Muscle of back (tissue), 3 donors: ENCODE measurements at regions not wholly inside any gene's neighbourhood (a gene's known extent, or its start where the extent isn't known, plus 50 kb on each side); places are given as distances from the start of the nearest gene placed in this dataset.

Experiments
- DNase-seq, 3 donors: peaks; one replicate each; pipeline versions ENCODE4 v3.0.0 to v3.0.0-alpha.2; 2013

DNA sequence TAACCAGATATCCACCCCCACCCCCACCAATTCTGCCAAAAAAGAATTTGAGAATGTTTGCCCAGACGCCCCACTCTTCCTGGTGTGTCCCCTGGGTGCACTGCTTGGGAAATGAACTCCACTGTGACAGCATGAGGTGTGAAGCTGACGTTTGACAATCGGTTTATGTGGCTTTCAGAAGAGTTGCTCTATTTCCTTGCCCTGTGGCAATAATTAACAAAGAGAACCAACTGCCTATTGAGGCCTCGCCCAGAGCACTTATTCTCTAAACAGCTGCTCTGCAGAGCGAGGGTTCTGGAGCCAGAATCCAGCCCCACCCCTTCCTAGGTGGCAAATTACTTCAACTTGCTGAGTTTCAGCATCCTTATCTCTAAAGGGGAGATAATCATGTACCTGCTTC is 115.8 kb upstream of the SIX3 start:
- DNase-seq = no peak

DNA sequence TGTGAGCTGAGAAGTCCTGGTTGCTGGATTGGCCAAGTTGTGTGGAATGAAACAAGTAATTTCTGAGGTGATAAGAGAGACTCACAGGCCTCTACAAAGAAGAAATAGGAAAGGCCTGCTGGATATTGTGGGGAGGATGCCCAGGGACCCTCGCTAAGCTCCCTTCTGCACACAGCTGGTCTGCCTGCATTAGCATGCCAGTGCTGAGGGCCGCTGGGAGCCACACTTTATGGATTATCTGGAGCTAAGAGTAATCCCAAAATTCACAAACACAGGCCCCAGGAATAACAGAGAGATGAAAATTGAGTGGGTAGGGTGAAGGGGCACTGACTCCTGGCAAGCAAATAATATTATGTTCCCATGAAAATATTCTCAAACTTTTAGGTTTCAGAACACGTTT is 114.9 kb upstream of the SIX3 start:
- DNase-seq = no peak

DNA sequence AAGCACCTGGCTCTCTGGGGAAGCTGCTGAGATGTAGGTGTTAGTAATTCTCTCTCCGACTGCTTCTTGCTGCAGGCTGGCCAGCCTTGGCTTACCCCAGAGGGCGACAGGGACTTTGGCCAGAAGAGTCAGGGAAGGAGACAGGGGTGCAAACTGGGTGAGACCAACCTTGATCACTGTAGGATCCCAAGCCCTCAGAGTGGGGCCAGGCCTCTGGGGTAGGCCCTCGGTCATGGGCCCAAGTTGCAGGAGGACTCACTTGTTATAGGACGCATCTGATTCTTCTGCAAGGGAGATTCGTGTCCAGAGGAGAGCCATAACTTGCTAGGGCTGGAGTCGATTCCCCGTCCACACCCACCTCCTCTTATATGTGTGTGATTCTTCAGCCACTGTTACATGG is 111.7 kb upstream of the SIX3 start:
- no peak for DNase-seq

DNA sequence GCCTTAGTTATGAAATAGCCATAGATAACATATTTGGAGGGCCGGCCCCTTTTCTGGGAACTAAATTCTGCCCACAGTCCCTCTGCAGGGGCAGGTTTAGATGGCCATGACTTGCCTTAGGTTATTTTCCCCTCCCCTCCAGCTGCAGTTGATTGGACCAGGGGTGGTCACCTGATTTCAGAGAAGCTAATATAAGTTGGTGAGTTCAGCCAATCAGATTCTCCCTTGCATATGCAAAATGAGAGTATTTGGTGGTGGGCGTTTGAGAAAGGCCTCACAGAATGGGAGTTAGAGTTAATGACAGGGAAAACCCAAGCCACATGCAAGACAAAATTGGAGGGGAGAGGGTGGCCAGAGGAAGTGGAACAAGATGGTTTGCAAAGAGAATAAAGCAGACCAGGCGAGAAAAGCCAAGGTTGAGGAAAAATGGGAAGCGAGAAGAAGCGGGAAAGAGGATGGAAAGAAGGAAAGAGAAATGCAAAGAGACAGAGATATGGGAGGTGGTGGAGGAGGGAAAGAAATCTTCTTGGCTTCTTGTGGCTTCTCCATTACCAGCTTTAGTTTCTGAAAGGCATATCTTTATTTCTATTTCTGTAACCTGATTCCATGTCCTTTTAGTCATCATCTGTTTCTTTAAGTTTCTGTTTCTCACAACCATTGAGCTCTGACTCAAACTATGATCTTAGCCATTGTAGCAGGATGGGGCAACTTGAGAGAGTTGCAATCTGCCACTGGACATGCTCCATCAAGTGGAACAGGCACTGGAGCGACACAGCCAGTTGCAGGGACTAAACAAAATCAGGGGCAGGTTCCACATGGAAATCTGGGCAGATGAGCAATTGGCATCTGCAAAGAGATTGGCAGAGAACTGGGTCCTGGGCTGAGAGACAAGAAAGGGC is 108.1 kb upstream of the SIX3 start:
- DNase-seq = no peak

DNA sequence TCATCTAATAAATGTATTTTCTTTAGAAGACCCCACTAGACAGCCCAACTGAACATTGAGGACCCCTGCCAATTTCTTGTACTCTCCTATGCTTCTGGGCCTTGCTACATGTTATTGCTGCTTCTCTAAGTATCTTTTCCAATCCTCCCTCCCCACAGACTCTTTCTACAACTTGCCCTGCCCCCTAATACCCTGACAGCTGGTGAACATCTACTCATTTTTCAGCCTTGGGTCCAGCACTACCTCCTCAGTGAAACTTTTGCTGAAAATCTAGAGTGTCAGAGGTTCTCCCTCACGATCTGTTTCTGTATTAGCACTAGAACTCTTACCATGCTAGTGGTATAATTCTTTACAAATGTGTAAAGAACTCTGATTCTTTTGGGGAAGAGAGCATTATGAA is 106.8 kb upstream of the SIX3 start:
- no peak for DNase-seq

DNA sequence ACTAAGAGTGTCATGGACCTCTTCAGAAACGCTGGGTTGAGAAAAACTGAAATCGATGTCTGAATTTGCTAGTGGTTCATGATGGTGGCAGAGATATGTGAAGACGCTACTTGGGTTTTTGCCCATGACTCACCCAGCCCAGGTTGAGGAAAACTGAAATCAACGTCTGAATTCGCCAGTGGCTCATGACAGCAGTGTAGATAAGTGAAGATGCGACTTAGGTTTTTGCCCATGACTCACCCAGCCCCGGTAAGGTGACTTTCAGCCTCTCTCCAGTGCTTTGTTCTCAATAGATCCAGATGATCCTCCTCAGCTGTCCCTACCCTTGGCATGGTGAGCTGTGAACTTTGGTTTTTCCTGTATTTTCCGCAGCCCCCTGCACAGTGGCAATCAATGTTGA is 105.3 kb upstream of the SIX3 start:
- DNase-seq = no peak

DNA sequence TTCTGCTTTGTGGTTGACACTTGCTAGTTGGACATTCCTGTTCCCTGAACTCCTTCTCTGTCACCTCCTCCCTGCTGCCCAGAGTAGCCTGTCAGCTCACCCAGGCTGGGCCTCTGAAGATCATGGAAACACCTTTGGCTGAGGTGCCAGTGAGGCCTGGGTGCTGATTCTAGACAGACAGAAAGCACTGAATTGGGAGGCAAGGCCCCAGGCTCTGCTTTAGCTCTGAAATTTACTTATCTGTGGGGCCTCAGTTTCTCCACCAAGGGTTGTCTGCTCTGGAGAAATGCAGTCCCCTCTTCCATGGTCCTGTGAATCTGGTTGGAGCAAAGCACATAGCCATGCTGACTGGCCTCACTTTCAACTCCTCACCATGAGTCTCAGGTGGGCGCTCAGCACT is 104.6 kb upstream of the SIX3 start:
- DNase-seq = no peak

GRCh38 chr2:44838116-44838790 is 103.2 kb upstream of the SIX3 start:
- DNase-seq = no peak

DNA sequence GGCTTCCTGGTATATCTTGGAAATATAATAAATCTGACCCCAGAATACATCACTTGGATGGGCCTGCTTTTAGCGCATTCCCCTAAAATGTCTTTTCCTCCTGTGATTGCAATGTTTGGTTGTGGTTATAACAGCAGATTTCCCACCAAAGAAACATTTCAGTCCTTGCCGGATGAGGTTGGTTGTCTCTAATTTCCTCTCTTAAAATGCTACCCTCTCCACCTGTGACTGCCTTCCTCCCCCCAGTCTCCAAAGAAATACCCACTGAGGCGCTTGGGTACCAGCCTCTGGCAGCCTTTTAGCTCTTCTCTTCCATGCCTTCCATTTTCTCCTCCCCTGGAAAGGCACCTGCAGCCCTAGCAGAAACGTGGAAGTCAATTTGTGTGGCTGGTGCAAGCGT is 102.1 kb upstream of the SIX3 start:
- DNase-seq = no peak

GRCh38 chr2:44839771-44840502 is 101.6 kb upstream of the SIX3 start:
- DNase-seq = no peak

DNA sequence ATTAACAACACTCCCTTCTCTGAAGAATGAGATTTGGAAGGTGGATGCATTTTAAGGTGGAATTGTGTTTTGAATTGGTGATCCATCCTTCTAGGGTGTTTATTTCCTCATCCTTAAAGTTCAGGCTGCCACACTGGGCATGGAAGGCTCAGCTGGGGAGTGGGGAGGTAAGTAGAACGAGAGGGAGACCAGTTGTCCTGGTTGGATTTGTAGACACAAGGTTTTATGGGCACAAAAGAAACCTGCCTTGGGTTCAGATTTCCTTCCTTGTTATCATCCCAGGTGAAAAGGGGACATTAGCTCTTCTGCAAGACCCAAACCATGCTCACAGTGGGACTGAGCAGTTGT is 101.0 kb upstream of the SIX3 start:
- DNase-seq = no peak

GRCh38 chr2:44843086-44843485 is 98.4 kb upstream of the SIX3 start:
- no peak for DNase-seq

DNA sequence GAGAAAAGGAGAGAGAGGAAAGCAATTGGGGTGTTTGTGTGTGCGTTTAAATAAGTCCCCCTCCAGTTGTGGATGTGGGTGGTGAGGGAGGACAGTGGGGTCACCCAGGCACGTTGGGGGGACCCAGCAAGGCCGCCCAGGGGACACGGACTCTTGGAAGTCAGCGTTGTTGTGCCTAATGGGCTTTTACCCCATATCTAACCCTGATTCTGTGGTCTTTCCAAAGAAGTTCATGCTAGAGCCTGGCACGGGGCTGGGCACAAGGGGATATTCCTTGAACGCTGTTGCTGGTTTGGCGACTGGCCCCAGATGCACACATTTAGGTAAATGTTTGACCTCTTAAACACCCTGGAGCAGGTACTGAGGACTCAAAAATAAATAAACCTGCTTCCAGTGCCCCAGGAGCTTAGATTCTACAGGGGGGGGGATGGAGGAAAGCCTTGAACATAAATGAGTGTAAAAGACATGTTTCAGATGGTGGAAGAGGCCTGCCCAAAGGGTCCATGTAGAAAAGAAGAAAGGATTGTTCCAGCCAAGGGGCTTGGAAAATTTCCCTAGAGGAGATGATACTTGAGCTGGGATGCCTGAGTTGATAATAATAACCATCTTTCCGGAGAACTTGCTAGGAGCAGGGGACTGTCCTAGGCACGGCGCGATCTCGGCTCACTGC is 97.7 kb upstream of the SIX3 start:
- no peak for DNase-seq

GRCh38 chr2:44844651-44845270 is 96.7 kb upstream of the SIX3 start:
- no peak for DNase-seq

DNA sequence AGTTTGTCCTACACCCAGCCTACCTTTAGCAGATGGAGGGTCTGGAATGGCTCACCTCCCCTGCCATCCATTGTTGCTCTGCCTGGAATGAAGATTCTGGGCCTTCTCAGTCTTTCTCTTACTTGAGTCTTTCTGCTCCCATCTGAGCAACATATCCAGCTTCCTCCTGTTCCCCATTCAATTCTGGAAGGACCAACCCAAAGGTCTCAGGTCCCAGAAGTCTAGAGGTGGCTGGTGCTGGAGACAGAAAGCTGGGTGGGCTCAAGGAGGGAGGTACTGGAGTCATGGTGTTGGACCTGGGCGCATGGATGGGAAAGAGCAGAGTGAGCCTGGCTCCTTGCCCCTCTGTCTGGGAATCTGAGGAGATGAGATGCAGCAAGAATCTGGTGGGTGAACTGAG is 93.5 kb upstream of the SIX3 start:
- DNase-seq = no peak

- DNase-seq = no peak
Measured at GRCh38 chr2:44850016-44850415, 91.5 kb upstream of the SIX3 start.

DNA sequence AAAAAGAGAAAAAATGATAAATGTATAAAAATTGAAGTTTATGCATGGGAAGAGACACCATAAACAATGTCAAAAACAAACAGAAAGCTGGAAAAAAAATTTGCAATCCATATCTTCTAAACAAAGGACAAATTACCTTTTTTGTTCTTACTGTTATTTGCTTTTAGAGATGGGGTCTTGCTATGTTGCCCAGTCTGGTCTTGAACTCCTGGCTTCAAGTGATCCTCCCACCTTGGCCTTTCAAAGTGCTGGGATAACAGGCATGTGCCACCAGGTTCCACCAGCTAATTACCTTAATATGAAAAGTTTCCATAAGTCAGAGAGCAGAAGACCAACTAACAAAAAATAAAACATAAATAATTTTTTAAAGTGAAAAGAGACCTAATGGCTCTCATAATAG is 90.0 kb upstream of the SIX3 start:
- DNase-seq = no peak

DNA sequence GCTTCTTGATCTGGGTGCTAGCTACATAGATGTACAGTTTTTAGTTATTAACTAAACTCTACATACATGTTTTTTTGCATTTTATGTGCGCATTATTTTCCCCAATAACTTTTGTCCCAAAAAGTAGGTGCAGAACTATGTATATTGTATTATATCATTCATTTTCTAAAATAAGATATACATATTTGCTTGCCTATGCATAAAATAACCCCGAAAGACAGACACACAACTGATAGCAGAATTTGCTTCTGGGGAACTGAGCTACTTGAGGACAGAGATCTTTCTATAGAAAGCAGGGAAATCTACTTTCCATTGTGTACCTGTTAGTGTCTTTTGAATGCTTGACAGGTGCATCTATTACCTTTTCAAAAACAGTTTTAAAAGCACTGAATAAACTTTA is 88.9 kb upstream of the SIX3 start:
- DNase-seq = no peak

DNA sequence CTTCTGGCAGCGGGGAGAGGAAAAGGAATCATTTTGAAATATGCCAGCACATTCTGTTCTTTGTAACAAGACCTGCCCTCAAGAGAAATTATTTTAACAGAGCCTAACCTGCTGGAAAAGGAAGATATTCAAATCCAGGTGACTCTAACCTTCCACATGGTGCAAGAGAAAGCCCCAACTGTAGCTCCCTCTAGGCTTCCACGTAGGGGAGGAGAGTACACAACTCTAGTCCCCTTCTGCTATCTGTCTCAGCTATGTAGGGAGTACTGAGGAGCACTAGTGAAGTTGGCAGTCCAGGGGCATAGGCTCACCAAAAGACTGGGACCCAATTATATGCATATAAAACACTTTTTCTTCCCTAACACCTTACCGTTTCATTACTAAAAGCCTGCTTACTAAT is 82.2 kb upstream of the SIX3 start:
- no peak for DNase-seq

DNA sequence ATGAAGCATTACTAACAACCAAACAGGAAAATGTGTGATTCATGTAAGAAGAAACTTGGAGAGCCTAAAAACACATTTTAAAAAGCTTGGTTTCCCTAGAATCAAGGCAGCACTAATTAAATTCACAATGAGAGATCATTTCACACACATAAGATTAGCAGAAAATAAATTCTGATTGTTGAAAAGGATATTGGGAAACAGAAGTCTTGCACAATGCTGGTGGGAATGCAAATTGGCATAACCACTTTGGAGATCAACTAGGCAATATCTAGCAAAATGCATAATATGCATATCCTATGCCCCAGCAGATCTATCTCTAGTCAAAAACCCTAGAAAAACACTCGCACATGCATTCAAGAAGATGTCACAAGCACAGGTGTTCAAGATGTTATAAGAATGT is 75.3 kb upstream of the SIX3 start:
- DNase-seq = no peak

DNA sequence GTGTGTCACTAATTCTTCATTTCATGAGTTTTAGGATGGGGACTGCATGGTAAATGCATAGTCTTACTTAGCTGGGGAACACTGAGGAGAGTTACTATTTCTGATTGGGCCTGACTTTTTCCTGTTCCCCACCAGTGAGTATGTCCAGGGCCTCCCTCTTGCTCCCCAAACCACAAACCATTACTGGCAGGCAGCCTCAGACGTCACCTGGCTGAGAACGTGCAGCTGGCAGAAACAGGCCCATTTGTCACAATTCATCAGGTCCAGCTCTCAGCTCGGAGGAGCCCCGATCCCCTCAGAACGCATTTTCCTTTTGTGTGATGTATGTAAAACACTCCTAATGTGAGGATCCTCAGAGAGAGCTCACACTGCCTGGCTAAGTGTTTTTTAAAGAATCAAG is 71.7 kb upstream of the SIX3 start:
- no peak for DNase-seq

- no peak for DNase-seq
Measured at GRCh38 chr2:44877417-44877816, 64.1 kb upstream of the SIX3 start.
